Esophagus (tissue), 2 donors: ENCODE measurements at regions not wholly inside any gene's neighbourhood (a gene's known extent, or its start where the extent isn't known, plus 50 kb on each side); places are given as distances from the start of the nearest gene placed in this dataset.
"Not testable (repeated sequence)": the region's sequence is repeated elsewhere in the genome, so short reads cannot be mapped to it uniquely, and the experiment has no call there.

Source experiments
- H3K27ac ChIP-seq, 2 donors: one replicate each; pipeline ENCODE4 v1.5.1; 2013; ENCODE audit warnings: low read depth in 2 of 2, mild to moderate bottlenecking in 2 of 2, inconsistent platforms in 1 of 2, low read length in 1 of 2, moderate library complexity in 1 of 2
- H3K27me3 ChIP-seq, 2 donors: one replicate each; pipeline ENCODE4 v1.6.1; 2013; ENCODE audit warnings: low read length in 2 of 2, control low read depth in 1 of 2, mild to moderate bottlenecking in 1 of 2; ENCODE audit not compliant: insufficient read depth in 2 of 2, control insufficient read depth in 1 of 2
- H3K36me3 ChIP-seq, 2 donors: one replicate each; pipeline ENCODE4 v1.6.1; 2013; ENCODE audit warnings: low read length in 1 of 2; ENCODE audit not compliant: control insufficient read depth in 2 of 2, insufficient read depth in 2 of 2
- H3K4me1 ChIP-seq, 2 donors: one replicate each; pipeline ENCODE4 v1.6.1; 2013; ENCODE audit warnings: low read length in 1 of 2; ENCODE audit not compliant: control insufficient read depth in 2 of 2, insufficient read depth in 2 of 2
- H3K4me3 ChIP-seq, 2 donors: one replicate each; pipeline ENCODE4 v1.5.1; 2013; ENCODE audit warnings: low read length in 2 of 2, mild to moderate bottlenecking in 2 of 2, low read depth in 1 of 2, moderate library complexity in 1 of 2
- H3K9me3 ChIP-seq, 2 donors: one replicate each; pipeline ENCODE4 v1.6.1; 2013; ENCODE audit warnings: mild to moderate bottlenecking in 2 of 2, low read depth in 1 of 2, low read length in 1 of 2, moderate library complexity in 1 of 2; ENCODE audit not compliant: control insufficient read depth in 2 of 2, insufficient read depth in 1 of 2
- WGBS, 2 donors: extraction: QIAGEN DNeasy Blood & Tissue Kit; methylation state at CpG; one replicate each; pipeline ENCODE4 v1.1.7; 2013; 5-methylcytosine and 5-hydroxymethylcytosine counted together
- donor health status: healthy with polysubstance abuse.
- donor health status: Bipolar disorder and iron deficiency.

DNA sequence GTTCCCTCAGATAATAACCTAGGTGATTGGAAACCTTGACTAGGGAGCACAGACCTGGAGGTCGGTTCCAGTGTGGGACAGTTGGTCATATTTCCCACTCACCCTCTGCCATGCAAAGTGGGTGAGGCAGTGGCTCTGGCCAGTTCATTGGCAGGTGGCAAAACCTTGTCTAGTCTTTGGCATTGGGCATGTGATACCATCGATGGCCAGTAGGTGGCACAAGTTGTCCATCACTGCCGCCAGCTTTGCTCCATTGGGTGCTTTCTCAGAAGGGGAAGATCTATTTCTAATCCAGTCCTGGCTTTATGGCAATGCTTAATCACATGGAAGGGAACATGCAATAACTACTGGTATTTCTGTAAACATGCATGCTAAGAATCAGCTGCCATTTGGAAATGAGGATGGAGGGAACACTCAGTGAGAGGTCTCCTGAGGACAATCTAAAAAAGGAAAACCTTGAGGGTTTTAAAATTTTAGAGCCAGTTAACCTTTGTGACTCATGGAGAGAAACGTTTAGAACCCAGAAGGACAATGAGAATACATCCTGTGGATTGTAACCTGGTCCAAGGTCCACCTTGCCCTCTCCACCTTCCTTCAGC is 207.5 kb upstream of the PLGLB1 start:
- not testable (repeated sequence) for H3K27ac ChIP-seq, H3K27me3 ChIP-seq, H3K36me3 ChIP-seq, H3K4me3 ChIP-seq, H3K4me1 ChIP-seq, H3K9me3 ChIP-seq
- 0% methylated on average over 2 of the region's 4 CpGs for WGBS, 2 donors

DNA sequence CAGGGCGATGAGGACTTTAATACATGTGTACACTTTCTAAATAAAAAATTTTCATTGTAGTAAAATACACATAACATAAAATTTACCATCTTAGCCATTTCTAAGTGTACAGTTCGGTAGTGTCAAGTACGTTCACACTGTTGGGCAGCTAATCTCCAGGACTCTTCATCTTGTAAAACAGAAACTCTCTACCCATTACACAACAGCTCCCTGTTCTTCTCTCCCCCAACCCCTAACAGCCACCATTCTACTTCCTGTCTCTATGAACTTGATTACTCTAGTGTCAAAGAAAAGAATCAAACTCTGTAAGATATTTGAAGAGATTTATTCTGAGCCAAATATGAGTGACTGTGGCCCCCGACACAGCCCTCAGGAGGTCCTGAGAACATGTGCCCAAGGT is 208.3 kb upstream of the PLGLB1 start:
- not testable (repeated sequence) for H3K9me3 ChIP-seq, H3K36me3 ChIP-seq, H3K27me3 ChIP-seq, H3K4me1 ChIP-seq, H3K4me3 ChIP-seq, H3K27ac ChIP-seq
- 74% methylated on average over 2 of the region's 4 CpGs; no CpG with 5 or more reads in 1 of the 2 donors for WGBS, 2 donors

DNA sequence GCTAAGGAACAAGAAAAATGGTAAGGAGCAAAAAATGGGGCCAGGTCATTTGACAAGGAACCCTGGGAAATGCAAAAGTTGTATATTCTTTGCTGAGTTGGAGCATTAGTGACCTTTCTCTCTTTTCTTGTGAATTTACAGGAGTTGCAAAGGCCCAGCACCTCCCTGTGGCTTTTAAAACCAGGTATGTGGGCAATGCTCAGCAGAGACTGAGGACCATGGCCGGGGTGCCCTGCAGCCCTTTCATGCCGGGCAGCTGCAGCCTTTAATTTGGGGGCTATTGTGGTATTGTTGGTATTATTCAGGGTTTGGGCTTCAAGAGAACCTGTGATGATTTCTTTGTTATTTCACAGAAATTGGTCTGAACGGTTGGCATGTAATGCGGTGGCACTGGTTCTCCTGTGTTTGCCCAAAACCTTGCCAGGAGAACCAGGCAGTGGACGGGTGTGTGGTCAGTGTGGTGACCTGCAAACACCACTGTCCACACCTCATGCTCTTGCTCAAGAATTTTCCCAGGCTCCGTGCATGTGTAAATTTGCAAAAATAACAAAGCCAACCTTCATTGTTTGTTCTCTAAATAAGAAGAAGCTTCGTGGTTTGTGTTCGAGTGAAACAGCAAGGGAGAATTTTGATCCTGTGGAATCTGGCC is 213.8 kb upstream of the PLGLB1 start:
- H3K36me3 ChIP-seq, H3K4me1 ChIP-seq, H3K27ac ChIP-seq, H3K4me3 ChIP-seq, H3K9me3 ChIP-seq, H3K27me3 ChIP-seq: not testable (repeated sequence)
- 88 to 94% methylated on average over 2 of the region's 8 CpGs for WGBS, 2 donors

DNA sequence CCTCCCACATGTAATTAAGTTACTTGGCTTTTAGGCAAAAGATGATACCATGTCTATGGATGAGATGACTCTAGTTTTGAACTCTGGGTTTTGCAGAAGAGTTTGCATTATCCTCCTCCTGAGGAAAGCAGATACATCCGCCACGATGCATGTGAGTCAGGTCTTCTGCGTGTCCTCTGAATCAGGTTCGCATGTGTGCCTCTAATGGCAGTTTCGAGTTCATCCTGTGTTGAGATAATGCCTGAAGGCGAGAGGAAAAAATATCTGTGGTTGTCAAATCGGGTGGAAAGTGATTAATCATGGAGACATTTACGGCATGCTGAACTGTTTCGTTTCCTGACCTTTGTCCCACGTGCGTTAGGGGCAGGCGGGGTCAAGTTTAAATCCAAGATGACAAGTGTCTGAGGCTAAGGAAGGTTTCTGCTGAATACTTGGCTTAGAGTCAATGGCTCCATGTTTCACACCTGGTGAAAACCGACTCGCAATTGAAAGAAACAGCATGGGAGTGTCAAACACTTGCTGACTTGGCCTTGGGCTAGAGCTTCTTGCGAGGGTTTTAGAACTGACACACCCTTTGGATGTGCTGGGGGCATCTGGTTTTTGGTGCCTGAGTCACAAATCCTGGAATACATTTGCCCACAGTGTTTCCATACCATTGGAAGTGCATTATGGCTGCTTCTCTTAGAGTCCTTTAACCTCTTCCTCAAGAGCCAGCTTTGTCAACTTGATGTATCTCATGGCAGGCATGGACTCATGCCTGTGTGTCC is 216.1 kb upstream of the PLGLB1 start:
- not testable (repeated sequence) for H3K4me1 ChIP-seq, H3K36me3 ChIP-seq, H3K27ac ChIP-seq, H3K9me3 ChIP-seq, H3K27me3 ChIP-seq, H3K4me3 ChIP-seq
- WGBS, 2 donors, result 39 to 49% methylated on average over 8 to 9 of the region's 15 CpGs

DNA sequence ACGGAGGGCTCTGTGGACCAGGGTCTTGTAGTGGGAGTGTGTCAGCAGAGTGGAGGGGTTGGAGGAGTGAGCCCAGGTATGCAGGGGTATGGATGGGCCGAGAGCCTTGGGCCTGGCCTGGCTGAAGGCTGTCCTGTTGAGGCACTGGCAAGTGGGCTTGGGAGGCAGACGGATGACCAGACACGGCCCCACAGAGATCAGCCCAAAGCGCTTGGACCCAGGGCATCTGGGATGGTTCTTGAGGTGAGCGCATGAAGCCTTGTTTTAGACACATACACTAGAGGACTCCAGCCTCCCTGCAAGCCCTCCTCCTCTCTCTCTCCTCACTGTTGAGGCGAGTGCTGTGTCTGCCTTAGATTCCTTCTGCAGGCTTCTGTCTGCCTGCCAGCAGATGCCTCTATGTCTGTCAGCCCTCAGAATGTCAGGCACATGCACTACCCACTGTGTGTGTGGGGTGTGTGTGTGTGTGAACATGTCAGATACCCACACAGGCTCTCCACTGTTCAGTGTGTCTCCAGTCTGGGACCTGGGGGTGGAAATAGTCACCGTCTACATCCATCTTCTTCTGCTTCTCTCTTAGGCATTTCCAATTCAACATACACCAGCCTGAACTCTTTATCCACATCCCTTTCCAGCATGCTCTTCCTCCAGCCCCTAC is 218.0 kb upstream of the PLGLB1 start:
- not testable (repeated sequence) for H3K4me1 ChIP-seq, H3K27ac ChIP-seq, H3K4me3 ChIP-seq, H3K27me3 ChIP-seq, H3K36me3 ChIP-seq, H3K9me3 ChIP-seq
- WGBS, 2 donors, result 86 to 87% methylated on average over 7 of the region's 8 CpGs

DNA sequence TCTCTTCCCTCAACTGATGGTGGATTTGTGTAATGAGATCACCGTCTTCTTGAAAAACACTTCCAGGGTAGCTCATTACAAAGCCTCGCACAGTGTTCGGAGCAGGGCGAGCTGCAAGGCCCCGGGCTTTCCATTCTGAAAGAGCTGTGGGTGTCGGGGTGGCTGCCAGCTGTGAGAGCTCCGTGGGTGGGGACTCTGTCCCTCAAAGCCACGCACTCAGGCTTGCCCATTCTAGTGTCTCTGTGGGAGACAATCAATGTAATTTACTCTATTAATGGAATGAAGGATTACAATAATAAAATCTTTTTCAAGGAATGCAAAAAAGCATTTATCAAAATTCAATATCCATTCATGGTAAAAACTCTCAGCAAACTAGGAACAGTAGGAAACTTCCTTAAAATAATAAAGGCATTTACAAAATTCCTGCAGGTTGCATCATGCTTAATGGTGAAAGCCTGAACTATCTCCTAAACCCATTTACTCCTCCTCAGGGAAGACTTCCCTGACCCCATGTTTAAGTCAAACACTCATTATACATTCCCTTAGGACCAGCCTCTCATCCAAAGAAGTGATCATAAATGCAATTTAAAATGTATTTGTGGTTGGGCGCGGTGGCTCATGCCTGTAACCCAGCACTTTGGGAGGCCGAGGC is 224.5 kb upstream of the PLGLB1 start:
- not testable (repeated sequence) for H3K4me3 ChIP-seq, H3K27me3 ChIP-seq, H3K27ac ChIP-seq, H3K9me3 ChIP-seq, H3K36me3 ChIP-seq, H3K4me1 ChIP-seq
- WGBS, 2 donors, result 61 to 75% methylated on average over 5 to 9 of the region's 11 CpGs

DNA sequence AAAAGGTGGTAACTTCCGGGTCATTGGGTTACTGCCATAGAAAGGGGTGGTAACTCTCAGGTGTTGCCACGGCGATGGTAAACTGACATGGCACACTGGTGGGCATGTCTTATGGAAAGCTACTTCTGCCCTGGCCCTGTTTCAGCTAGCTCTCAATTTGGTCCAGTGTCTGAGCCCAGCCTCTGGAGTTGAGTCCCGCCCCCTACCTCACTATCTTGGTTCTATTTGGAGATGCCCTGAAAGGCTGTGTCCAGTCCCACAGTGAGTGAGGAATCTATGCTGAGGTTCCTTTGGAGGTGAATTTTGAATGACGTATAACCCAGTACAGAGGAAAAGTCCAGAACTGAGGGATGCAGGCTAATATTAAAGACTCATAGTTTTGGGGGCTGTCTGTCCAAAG is 230.4 kb upstream of the PLGLB1 start:
- H3K27ac ChIP-seq, H3K27me3 ChIP-seq, H3K9me3 ChIP-seq, H3K36me3 ChIP-seq, H3K4me3 ChIP-seq, H3K4me1 ChIP-seq: not testable (repeated sequence)
- WGBS, 2 donors, result 87 to 97% methylated on average over 1 to 4 of the region's 5 CpGs

DNA sequence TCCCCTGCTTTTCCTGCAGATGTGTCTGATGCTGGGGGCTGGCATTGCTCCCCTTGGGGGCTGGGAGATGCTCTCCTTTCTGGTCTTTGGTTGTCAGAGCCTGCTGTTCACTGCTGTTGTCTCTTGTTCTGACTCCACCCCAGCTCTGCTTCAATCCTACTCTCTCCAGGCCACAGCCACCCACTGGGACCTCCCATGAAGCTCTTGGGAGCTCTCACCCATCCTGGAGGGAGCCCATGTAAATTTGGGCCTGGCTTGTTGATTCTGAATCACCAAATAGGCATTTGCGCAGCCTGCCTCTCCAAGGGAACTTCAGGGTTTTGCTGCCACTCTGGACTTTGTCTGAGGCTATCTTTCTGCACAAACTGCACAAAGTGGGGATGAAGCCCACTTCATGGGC is 232.9 kb upstream of the PLGLB1 start:
- WGBS, 2 donors, result no CpG with 5 or more reads among the region's 1 CpG
- not testable (repeated sequence) for H3K27me3 ChIP-seq, H3K27ac ChIP-seq

DNA sequence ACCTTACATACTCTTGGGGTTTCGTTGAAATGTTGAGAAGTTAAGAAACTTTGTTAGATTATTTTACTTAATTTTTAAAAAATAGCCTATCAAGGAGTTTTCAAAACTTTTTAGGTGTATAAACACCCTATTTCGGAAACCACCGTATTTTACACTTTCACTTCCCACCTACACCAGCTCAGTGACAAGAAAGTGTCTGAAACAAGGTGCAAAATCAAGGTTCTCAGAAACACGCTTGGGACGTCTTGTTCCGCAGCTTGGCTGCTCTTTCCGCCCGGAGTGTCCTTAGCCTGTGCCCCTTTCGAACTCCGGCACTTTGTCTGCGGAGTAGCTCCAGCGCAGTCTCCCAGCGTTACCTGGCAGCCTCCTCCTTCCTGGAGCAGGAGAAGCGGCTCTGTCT is 233.8 kb upstream of the PLGLB1 start:
- H3K36me3 ChIP-seq, H3K4me1 ChIP-seq, H3K27ac ChIP-seq, H3K27me3 ChIP-seq, H3K9me3 ChIP-seq, H3K4me3 ChIP-seq: not testable (repeated sequence)
- 88 to 97% methylated on average over 8 to 9 of the region's 14 CpGs for WGBS, 2 donors

More for the DNA sequence above, 232.9 kb upstream of the PLGLB1 start:
- H3K9me3 ChIP-seq, H3K4me1 ChIP-seq, H3K36me3 ChIP-seq, H3K4me3 ChIP-seq: not testable (repeated sequence)
